DMS 273 treated with DMSO at 0.1 percent for 48 hours (cell line): ENCODE measurements at regions not wholly inside any gene's neighbourhood (a gene's known extent, or its start where the extent isn't known, plus 50 kb on each side); places are given as distances from the start of the nearest gene placed in this dataset.
"Not testable (repeated sequence)": the region's sequence is repeated elsewhere in the genome, so short reads cannot be mapped to it uniquely, and the experiment has no call there.

Experiments used
- DNase-seq: peaks from one replicate; lab custom pipeline; 2025; lab: John Stamatoyannopoulos, UW

DNA sequence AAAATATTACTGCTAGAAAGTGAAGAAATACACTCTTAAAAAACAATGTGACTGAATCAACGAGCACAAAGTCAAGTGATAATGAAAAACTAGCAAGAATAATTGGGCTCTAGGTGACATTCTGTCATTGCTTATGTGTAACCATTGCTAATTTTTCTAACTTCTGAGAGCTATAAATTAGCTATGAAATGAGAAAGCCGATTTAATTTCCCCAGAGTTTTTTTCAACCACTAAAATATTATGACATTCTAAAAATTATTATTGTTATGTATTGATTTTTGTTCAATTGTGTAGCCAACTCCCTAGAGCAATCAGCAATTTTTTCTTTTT, 458.6 kb upstream of the ATXN8OS start:
- DNase-seq, result no peak

DNA sequence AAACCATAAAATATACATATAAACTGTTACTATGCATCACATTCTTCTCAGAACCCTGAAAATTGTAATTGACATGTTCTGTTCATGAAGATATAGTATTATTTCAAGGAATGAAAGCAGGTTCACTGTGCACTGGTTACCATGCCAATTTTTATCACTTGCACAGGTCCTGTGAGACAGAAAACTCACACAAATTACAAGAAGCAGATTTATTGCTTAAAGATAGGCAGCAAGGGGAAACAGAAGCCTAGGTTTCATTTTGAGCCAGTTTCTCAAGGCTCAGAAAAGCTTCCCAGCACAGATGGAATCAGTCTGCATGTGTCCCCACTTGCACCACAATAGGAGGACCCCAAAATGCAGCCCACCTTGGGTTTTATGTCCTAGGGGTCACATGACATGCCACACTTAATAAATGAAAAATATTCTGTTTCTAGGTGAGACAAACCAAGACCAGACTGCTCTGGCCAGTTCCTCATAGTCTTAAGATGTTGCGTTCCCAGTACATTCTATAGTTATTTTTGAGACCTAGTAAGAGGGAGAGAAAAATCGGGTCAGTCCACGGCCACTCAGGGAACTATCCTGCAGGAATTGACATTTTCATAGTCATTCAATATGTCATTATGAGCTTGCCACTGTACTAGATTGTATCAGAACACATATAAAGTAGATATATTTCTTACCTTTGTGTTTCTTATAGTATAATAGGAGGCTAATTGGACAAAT, 459.1 kb upstream of the ATXN8OS start:
- DNase-seq, result no peak

DNA sequence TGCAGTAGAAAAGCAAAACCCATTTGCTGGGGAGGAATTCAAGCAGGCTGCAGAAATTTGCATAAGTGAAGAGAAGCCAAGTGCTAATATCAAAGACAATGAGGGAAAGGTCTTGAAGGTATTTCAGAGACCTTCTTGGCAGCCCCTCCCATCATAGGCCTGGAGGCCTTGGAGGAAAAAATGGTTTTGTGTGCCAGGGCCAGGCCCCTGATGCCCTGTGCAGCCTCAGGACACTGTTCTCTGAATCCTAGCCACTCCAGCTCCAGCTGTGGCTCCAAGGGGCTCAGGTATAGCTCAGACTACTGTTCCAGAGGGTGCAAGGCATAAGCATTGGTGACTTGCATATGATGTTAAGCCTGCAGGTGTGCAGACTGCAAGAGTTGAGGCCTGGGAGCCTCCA, 463.2 kb upstream of the ATXN8OS start:
- no peak for DNase-seq

DNA sequence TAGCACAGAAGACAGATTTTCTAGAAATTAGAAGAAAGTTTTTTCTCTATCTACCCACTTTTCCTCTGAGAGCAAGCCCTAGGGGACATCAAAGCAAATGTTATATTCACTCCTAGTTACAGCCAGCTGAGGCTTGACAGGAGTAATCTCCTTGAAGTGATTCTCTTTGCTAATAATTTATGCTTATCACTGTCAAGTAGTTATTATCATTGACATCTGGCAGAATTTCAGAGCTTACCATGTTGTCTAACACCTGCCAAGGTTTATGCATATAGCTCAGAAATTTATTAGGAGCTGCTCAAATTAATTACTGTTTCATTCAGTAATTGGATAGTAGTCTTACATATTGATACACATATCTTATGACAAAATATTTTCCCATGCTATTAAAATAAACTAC, 465.9 kb upstream of the ATXN8OS start:
- DNase-seq, result no peak

DNA sequence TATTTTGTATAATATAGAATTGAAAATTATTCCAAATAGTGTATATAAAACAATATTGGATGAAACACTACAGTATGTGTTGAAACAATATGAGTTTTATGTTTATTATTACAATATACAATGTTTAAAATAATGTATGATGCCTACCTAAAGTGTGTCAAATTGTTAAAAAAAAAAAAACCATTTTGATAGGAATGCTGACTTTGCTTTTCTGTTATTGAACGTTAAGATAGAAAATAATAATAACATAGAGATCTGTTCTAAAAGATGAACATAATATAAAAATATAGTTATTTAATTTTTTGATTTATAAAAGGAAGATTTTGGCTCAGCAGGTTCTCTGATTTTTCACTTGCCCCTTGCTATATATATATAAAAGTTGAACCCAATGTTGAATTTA, 474.6 kb upstream of the ATXN8OS start:
- no peak for DNase-seq

DNA sequence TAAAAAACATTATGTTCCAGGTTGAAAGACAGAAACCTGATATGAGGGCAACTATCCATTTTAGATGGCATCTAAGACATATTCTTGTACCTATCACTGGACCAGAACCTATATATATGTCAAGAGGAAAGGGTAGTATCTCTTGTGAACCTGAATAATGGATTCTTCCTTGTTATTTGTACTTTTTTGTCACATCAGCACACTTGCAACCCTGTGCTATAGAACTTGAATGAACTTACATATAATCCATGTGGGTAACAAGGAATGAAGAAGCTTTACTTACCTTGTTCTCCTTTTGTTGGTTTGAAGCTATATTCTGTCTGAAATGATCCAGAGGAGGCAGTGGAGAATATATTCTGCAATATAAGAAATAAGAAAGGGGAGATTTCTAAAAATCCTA, 483.7 kb upstream of the ATXN8OS start:
- no peak for DNase-seq

DNA sequence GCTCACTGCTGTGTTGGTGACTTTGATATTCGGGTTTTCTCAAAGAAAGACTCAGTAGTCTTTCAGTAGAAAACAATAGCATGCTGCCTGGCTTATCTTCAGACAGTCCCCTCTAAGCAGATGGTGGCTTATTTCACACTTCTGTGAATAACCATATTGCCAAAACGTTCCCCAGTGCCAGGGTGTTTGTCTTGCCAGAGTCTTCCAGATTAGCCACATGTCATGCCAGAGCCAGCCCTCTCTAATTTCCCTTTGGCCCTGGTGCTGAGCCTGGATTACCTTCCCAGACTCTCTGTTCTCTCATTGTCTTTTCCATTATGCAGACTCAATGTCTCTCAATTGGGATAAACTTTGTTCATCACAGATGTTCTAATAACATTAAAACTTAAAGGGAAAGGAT, 488.0 kb upstream of the ATXN8OS start:
- DNase-seq, result peak; percentile 0

DNA sequence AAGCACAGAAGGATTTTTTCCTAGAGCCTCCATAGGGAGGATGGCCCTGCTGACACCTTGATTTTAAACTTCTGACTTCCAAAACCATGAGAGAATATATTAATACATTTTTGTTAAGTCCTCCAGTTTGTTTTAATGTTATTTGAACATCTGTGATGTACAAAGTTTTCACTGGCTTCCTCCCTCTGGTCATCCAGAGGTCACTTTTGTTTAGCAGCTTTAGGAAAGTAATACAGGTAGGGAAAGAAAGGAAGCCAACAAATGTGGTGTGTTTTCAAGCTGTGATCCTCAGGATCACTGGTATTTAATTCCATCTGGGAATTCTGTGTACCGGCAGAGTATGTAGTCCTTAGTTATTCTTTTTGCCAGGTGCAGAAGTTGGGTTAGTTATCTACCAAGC, 488.8 kb upstream of the ATXN8OS start:
- no peak for DNase-seq

DNA sequence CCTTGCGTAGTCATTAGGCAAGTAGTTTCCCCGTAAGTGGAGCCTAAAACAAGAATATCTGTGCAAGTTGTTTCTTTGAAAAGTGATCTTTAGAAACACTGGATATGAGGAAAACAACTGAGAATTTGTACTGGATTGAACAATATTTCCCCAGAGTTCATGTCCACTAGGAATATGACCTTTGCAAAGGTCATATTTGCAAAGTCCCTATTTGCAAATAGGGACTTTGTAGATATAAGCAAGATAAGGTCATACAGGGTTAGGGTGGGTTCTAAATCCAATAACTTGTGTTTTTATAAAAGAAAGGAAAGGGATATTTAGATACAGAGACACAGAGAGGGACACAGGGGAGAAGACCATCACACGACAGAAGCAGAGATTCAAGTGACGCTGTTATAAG, 489.2 kb upstream of the ATXN8OS start:
- DNase-seq, result no peak

DNA sequence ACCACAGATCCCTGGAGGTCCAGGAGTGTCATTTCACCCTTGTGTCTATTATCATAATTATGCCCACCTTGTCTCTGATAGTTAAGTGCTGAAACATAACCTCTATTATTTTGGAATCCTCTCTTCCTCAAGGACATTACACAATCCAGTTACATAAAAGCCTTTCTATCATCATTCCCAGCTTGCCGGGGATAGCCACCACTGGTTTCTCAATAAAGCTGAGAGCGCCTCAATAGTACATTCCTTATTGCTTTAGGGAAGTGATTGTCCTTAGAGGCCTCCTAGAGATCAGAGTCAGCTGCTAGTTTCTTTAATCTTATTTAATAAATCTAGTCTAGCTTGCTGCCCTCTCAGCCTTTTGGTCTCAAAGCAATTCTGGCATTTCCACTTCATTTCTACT, 490.0 kb upstream of the ATXN8OS start:
- no peak for DNase-seq

DNA sequence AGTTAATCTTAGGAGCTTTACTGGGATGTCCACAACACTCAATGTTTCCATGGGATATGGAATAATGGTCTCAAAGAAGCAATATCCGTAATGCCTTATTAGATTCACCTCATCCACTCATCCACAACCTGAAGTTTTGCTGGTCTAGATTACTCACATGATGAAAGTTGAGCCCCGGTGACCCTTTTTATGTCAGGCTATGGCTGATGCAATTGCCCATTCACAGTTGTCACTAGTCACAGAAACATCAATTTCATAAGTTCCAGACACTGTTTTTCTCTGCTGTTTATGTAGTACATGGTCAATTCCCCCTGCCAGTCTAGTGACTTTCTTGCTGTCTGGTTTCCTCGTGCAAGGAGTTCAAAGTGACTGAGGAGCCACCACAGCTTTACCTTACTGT, 491.2 kb upstream of the ATXN8OS start:
- no peak for DNase-seq

DNA sequence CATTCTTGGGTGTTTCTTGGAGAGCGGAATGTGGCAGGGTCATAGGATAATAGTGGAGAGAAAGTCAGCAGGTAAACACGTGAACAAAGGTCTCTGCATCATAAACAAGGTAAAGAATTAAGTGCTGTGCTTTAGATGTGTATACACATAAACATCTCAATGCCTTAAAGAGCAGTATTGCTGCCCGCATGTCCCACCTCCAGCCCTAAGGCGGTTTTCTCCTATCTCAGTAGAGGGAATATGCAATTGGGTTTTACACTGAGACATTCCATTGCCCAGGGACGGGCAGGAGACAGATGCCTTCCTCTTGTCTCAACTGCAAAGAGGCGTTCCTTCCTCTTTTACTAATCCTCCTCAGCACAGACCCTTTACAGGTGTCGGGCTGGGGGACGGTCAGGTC, 492.6 kb upstream of the ATXN8OS start:
- not testable (repeated sequence) for DNase-seq

DNA sequence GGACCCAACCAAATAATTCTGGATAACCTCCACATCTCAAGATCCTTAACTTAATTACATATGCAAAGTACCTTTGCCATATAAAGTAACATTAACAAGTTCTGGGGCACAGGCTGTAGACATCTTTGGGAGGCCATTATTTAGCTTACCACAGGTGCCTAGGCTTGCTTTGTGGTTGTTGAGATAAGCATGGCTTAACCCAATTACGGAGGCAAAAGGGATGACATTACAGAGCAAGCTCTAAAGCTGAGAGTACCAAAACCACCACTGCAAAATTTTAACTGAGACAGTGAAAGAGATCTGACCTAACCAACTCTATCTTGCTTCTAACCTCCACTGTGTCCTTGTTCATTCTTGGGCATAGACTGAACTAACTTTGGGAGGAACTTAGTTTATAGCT, 502.9 kb upstream of the ATXN8OS start:
- no peak for DNase-seq

DNA sequence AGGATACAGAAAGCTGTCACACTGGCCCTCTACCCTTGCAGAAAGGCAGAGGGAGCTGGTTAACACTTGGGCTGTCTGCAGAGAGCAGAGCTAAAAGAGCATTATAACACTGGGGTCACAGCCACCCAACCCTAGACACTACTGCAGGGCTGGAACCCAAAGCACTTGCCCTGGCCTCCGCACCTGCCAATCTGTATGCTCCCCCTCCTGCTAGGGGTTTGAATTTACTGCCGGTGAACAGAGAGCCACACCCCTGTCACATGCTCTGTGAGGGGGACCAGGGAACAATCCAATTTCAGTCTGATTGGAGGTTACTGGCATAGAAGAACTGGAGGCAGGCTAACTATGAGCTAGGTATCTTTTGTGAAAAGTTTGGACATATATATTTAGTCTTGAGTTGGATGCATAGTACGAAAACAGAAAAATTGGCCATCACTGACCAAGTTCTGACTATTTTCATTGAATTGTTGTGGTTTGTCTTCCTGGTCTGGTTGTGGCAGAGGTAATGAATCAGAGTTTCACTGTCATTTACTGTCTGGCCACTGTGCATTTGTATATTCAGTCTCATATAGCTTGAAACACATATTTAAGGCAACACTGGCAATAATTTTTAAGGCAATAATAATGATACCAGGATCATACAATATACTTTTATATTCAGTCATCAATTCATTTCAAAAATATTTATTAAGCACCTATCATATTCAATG, 504.3 kb upstream of the ATXN8OS start:
- no peak for DNase-seq

DNA sequence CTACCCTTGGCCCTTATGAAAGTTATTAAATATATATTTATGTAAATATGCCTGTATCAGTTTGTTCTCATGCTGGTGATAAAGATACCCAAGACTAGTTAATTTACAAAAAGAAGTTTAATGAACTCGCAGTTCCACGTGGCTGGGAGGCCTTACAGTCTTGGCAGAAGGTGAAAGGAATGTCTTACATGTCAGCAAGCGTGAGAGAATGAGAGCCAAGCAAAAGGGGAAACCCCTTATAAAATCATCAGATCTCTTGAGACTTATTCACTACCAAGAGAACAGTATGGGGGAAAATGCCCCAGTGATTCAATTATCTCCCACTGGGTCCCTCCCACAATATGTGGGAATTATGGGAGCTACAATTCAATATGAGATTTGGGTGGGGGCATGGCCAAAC, 506.0 kb upstream of the ATXN8OS start:
- no peak for DNase-seq

DNA sequence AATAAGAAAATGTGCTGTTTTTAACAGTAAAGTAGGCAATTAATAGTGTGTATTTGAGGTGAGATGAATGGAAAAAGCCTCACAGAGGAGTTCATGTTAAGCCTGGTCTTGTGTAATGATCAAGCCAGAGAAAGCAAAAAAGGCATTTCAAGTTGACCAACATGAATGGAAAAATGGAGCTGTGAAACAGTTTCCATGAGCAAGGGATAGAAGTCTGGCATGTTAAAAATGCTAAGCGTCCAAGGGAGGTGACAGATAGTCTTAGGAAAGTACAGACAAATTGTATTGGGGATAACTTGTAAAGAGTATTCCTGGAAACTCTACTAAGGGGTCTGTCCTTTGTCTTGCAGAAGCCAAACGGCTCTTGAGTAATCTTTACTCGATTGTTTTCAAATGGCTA, 506.8 kb upstream of the ATXN8OS start:
- no peak for DNase-seq

DNA sequence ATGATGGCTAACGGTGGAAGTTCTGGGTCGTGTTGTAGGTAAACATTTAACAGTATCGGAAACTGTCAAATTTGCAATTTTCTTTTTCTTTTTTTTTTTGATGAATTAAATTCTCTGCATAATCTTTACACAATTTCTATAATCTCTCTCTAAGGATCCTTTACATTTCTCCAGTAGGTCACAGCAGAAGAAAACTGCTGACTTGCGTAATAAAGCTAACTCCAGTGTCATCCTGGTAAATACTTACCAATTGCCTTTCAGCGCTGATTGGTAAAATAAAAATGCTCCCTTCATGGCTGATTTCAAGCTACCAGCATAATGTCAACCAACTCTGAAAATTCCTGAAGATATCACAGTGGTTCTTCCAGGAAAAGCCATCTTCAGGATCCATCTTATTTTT, 510.5 kb upstream of the ATXN8OS start:
- no peak for DNase-seq

DNA sequence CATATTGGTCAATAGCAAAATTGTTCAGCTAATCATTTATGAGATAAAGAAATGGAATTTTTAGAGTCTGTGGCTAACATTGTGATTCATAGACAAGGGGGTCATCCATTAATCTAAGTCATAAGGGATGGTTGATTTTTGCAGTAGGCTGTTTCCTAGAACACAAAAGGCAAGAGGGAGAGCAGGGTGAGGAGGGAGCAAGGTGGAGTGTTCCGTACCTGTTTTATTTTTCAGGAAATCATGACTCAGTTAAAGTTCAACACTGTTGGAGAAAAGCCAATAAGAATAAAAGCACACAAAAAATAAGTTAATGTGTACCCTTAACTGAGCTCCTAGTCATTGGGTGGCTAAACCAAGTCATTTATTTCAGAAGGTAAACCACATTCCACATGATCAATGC, 512.4 kb upstream of the ATXN8OS start:
- no peak for DNase-seq

DNA sequence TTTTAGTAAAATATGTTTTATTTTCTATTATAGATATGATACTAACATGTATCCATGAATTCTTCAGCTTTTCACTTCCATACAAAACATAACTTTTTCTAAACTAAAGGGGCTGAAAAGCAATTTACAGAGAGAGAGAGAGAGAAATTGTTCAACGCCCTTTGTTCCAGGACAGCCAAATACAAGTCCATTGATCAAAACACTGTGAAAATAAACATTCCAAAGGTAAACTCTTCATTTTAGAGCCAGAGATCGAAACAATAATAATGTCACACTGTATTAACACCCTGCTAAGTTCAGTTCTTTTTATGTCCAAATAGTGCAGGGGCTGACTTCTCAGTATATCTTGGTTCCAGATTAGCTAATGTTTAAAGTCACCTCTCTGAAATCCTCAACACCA, 516.2 kb upstream of the ATXN8OS start:
- DNase-seq, result no peak

DNA sequence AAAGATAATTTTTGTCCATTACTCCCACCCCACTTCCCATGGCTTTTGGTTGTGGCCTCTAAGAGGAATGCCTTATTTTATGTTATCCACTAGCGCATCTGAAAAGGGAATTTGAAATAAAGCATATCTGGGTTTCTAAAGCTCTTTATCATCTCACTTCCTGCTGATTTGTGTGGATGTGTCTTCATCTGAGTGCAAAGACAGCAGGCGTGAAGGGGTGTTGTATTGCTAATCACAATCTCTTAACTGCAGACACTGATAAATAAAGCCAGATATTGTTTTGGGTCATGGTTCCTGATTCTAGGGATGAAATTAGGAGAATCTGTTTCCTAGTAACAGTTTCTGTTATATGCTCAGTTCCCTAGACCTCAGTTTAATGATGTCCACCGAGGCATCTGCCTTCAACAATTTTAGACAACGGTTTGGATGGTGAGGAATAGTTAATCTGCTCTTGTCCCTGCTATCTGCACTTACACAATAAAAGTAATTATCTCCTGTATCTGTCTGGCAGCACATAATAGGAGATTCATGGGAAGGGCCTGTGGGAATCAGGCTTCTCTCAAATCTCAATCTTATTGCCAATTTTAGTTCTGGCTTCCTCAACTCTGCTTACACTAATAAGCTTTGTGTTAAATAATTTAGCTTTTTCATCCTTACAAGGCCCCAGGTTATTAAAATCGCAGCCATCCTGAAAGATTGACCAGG, 517.9 kb upstream of the ATXN8OS start:
- no peak for DNase-seq

DNA sequence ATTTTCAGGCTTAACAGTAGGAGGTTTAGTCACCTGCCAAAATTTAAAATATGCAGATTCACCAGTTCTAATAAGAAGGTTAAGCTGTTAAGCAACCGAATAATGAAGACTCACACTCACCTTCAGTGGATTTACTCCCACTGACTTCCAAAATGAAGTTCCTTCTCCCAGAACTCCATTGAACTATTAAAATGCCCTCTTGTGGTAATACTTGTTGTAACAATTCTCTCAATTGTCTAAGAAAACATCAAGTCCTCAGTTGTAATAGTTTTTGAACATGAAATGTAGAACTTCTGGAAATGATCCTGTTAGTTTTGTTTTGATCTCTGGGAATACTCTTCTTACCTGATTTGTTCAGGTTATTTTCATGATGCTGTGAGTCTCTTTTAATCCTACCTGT, 522.0 kb upstream of the ATXN8OS start:
- DNase-seq, result no peak

DNA sequence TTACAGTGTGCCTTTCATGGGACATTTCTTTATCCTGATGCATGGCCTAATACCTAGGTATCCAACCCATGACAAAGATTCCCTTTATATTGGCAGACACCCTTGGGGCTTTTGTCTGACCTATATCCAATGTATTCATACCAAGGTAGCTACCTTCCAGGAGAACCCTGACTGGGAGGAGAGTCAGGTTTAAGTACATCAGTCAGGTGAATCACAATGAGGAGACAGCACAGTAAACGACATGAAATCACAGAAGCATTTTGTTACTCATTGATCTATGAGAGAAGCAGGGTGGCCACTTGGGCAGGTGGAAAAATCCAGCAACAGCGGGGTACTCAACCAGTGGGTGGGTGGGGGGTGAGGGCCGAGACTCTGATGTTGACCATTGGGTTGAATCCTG, 527.4 kb upstream of the ATXN8OS start:
- DNase-seq, result no peak

DNA sequence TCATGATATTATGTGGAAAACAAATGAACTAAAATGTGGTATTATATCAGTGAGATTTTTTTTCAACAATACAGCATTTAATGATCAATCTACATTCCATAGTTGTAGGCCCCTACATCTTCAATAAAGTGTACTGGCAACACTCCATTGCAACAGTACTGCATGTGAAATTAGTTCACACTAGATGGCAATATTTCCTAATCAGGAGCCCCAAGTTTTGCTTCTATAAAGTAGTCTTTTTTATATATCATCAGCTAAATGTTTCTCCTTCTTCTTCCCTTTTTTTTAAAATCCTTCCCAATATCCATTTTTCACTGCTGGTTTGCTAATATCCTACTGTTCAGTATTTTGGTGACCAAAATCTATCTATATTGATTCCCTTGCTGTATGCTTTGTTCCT, 528.3 kb upstream of the ATXN8OS start:
- DNase-seq, result no peak
